K562 (cell line): ENCODE measurements at regions not wholly inside any gene's neighbourhood (a gene's known extent, or its start where the extent isn't known, plus 50 kb on each side); places are given as distances from the start of the nearest gene placed in this dataset.

Experiments
- ATAC-seq: fragments of 200-7000 bp; cut with Tn5 transposase; 3 replicates; pipeline ENCODE4 v1.9.1; 2020; ENCODE audit warnings: moderate library complexity
- BruUV-seq: library from RNA; stranded (reverse); fragments of 400-500 nt; replicated peaks from 2 replicates; lab custom pipeline; 2021; lab: Mats Ljungman, UMichigan
- CTCF ChIA-PET: fragments of 300-600 bp; formaldehyde crosslinking; extraction: SDS; loops from one replicate; lab custom pipeline; 2021; ENCODE audit warnings: low intra/inter-chr PET ratio; lab: Yijun Ruan, JAX
- POLR2A ChIA-PET: fragments of 300-600, 350-650 bp; sonication (Branson Sonifier 250); formaldehyde crosslinking; extraction: SDS; loops from one replicate; lab custom pipeline; 2021; ENCODE audit warnings: antibody characterized with exemption, inconsistent platforms; lab: Yijun Ruan, JAX
- DNase-seq, 4 experiments: peaks; one replicate each; pipeline versions ENCODE4 v3.0.0 to v3.0.0-alpha.2; 2011 to 2018; ENCODE audit warnings: low spot score in 3 of 4, mixed read lengths in 3 of 4; ENCODE audit errors: extremely low read depth in 1 of 4
- FAIRE-seq: peaks from 2 replicates; lab custom pipeline; 2011; peaks lifted over from hg19 to GRCh38; lab: Jason Lieb, UNC
- H2AFZ ChIP-seq: 2 replicates; pipeline ENCODE4 v1.6.0; 2011; ENCODE audit warnings: low read depth, low read length, control low read depth, inconsistent platforms
- H3K27ac ChIP-seq: fragments of 200-600 bp; 3 replicates; pipeline ENCODE4 v1.8.0; 2011; ENCODE audit warnings: low read depth, mild to moderate bottlenecking, control low read depth, inconsistent platforms, low read length, moderate library complexity, mixed read lengths; ENCODE audit errors: extremely low read depth
- H3K27me3 ChIP-seq, 2 experiments: fragments of 300-600 bp in 1 of 2; 2 replicates in 1 of 2; 3 replicates in 1 of 2; pipeline versions ENCODE4 v1.6.0 to v1.8.0; 2011; ENCODE audit warnings: inconsistent platforms in 2 of 2, low read length in 2 of 2, mild to moderate bottlenecking in 1 of 2, mixed read lengths in 1 of 2, moderate library complexity in 1 of 2; ENCODE audit not compliant: control insufficient read depth in 2 of 2, insufficient read depth in 2 of 2
- H3K36me3 ChIP-seq: fragments of 300-600 bp; 3 replicates; pipeline ENCODE4 v1.8.0; 2011; ENCODE audit warnings: mild to moderate bottlenecking, low read length, inconsistent platforms; ENCODE audit not compliant: control insufficient read depth, insufficient read depth
- H3K4me1 ChIP-seq, 2 experiments: fragments of 200-600 bp in 1 of 2; replicated peaks in 1 of 2; 2 replicates in 1 of 2; 3 replicates in 1 of 2; pipeline versions ENCODE4 v1.5.1 to v1.8.0; 2011; ENCODE audit warnings: inconsistent platforms in 2 of 2, low read length in 2 of 2, mild to moderate bottlenecking in 1 of 2, mixed read lengths in 1 of 2, moderate library complexity in 1 of 2; ENCODE audit not compliant: control insufficient read depth in 2 of 2, insufficient read depth in 2 of 2
- H3K4me2 ChIP-seq: 2 replicates; pipeline ENCODE4 v1.6.1; 2011; ENCODE audit warnings: low read length, control low read depth, inconsistent platforms, mixed read lengths; ENCODE audit not compliant: insufficient read depth
- H3K4me3 ChIP-seq: fragments of 200-600 bp; sonication (generic), shearing (Covaris generic); 2 replicates; pipeline ENCODE4 v1.5.1; 2016; ENCODE audit warnings: control low read depth, inconsistent platforms
- H3K79me2 ChIP-seq: fragments of 200-600 bp; 3 replicates; pipeline ENCODE4 v1.8.0; 2011; ENCODE audit warnings: low read length, inconsistent platforms; ENCODE audit not compliant: control insufficient read depth, insufficient read depth
- H3K9ac ChIP-seq, 2 experiments: 2 replicates each; pipeline versions ENCODE4 v1.6.0 to v1.6.1; 2011; ENCODE audit warnings: low read depth in 2 of 2, low read length in 2 of 2, control low read depth in 1 of 2, inconsistent platforms in 1 of 2, mild to moderate bottlenecking in 1 of 2, mixed read lengths in 1 of 2; ENCODE audit not compliant: insufficient read depth in 1 of 2
- H3K9me1 ChIP-seq: one replicate; pipeline ENCODE4 v1.6.0; 2011; ENCODE audit warnings: inconsistent platforms, mild to moderate bottlenecking, low read length, moderate library complexity; ENCODE audit not compliant: control insufficient read depth, insufficient read depth
- H3K9me3 ChIP-seq: replicated peaks from 2 replicates; pipeline ENCODE4 v1.5.1; 2011; ENCODE audit warnings: low read depth, low read length, inconsistent platforms; ENCODE audit not compliant: control insufficient read depth, insufficient read depth
- H4K20me1 ChIP-seq: replicated peaks from 2 replicates; pipeline ENCODE4 v1.6.1; 2011; ENCODE audit warnings: low read length, inconsistent platforms, mixed read lengths; ENCODE audit not compliant: control insufficient read depth, insufficient read depth
- DPF2 ChIP-seq: fragments of 450-650 bp; IDR thresholded peaks from 2 replicates; pipeline ENCODE4 v1.6.1; 2016
- JUN ChIP-seq, 2 experiments: sonication (generic) in 1 of 2; formaldehyde crosslinking in 1 of 2; IDR thresholded peaks; 2 replicates each; pipeline versions ENCODE4 v1.6.1 to v1.8.0; 2012 to 2022; ENCODE audit warnings: borderline replicate concordance in 2 of 2, mild to moderate bottlenecking in 2 of 2, improper control_type of control experiment in 1 of 2, low read depth in 1 of 2, low read length in 1 of 2, missing genetic modification reagents in 1 of 2
- MAFF ChIP-seq: IDR thresholded peaks from 2 replicates; pipeline ENCODE4 v1.6.1; 2012; ENCODE audit warnings: low read length, improper control_type of control experiment
- NFIX ChIP-seq: fragments of 250-450 bp; sonication (Bioruptor Pico); IDR thresholded peaks from 2 replicates; pipeline ENCODE4 v1.4.0; 2020; ENCODE audit warnings: low read depth, mild to moderate bottlenecking, moderate library complexity
- POLR2G ChIP-seq: fragments of 200-400 bp; formaldehyde crosslinking; IDR thresholded peaks from 2 replicates; pipeline ENCODE4 v1.6.1; 2017; ENCODE audit warnings: low read depth, mild to moderate bottlenecking, antibody characterized with exemption, low read length, moderate library complexity
- ZEB2 ChIP-seq: fragments of 450-650 bp; IDR thresholded peaks from 2 replicates; pipeline ENCODE4 v1.6.1; 2016
- ZKSCAN8 ChIP-seq: fragments of 200-800 bp; sonication (Bioruptor generic); IDR thresholded peaks from 2 replicates; pipeline ENCODE4 v1.6.1; 2016; ENCODE audit warnings: missing genetic modification characterization, missing compliant biosample characterization
- ZNF134 ChIP-seq: fragments of 250-450 bp; sonication (Bioruptor Pico); conservative IDR thresholded peaks from 2 replicates; pipeline ENCODE4 v1.4.0; 2020
- ZNF174 ChIP-seq: fragments of 250-450 bp; sonication (Bioruptor Pico); IDR thresholded peaks from 2 replicates; pipeline ENCODE4 v1.4.0; 2020; ENCODE audit warnings: mild to moderate bottlenecking
- ZNF354B ChIP-seq: fragments of 250-450 bp; sonication (Bioruptor Pico); IDR thresholded peaks from 2 replicates; pipeline ENCODE4 v1.4.0; 2020
- ZNF644 ChIP-seq: fragments of 200-800 bp; sonication (Bioruptor generic); IDR thresholded peaks from 2 replicates; pipeline ENCODE4 v1.6.1; 2016; ENCODE audit warnings: low read depth, missing genetic modification characterization, missing compliant biosample characterization
- WGBS: fragments of 100-300 bp; shearing (Covaris generic); methylation state at CpG from one replicate; pipeline ENCODE4 v1.1.6; 2016; ENCODE audit warnings: low coverage, mixed read lengths; ENCODE audit not compliant: insufficient coverage; ENCODE audit errors: missing lambda C conversion rate; 5-methylcytosine and 5-hydroxymethylcytosine counted together
- in situ Hi-C: fragments of 300-500 bp; cut with MboI; formaldehyde crosslinking; loops from 4 replicates; pipeline ENCODE4 v1.15.0; 2018; ENCODE audit warnings: inconsistent platforms, mixed read lengths
- intact Hi-C: fragments of 100-400 bp; cut with micrococcal nuclease; formaldehyde crosslinking; loops from 2 replicates; pipeline ENCODE4 v1.14.2; 2022
- TF ChIP-seq, protein P1 (sequence below): sonication (generic); formaldehyde crosslinking; IDR thresholded peaks from 2 replicates; pipeline ENCODE4 v1.8.0; 2022; ENCODE audit warnings: missing genetic modification reagents, mild to moderate bottlenecking, borderline replicate concordance

DNA sequence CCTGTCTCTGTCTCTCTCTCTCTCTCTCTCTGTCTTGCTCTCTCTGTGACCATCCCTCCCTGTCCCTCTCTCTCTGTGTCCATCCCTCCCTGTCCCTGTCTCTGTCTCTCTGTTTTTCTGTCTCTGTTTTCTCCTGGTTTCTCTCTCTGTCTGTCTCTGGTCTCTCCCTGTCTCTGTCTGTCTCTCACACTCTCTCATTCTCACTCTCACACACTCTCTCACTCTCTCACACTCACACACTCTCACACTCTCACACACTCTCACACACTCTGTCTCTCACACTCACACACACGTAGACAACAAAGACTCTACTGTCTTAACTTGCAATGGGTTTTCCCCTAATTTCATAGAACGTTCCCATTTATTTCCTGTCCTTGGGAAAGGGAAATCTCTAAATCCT is 299.5 kb downstream of the FOXL1 start:
- Histone ChIP-seq H3K4me2 (no peak overlapping the region), H3K27ac (no peak overlapping the region), H3K9me3 (no peaks in the 10 kb centered on the region), H3K79me2 (no peaks in the 10 kb centered on the region), H3K9me1 (peaks cover 3% of the 10 kb centered on the region), H3K36me3 (no peaks in the 10 kb centered on the region), H3K4me3 (no peak overlapping the region), H3K9ac (no peak overlapping the region), H4K20me1 (peaks cover 12% of the 10 kb centered on the region; the same call in 1 of the 2 replicates), H2AFZ (no peak overlapping the region), H3K4me1 (peaks cover 0 to 4% of the 10 kb centered on the region in 2 experiments; a peak in 1 of 5 replicates), H3K27me3 (peaks cover 38 to 61% of the 10 kb centered on the region in 2 experiments)
- POLR2A ChIA-PET, result no interaction called here
- DNase-seq, result no peak
- CTCF ChIA-PET, result no interaction called here
- no peak for ATAC-seq
- intact Hi-C loops (no loop called here), in situ Hi-C loops (no loop called here)
- 0% methylated on average over 2 of the region's 2 CpGs for WGBS
- no peak for FAIRE-seq
- TF ChIP-seq ZNF644 (tag) (no peak), ZNF134 (CRISPR knock-in tag) (no peak), ZKSCAN8 (CRISPR knock-in tag) (no peak), NFIX (CRISPR knock-in tag) (no peak), ZNF354B (CRISPR knock-in tag) (no peak), DPF2 (no peak), POLR2G (no peak), ZNF174 (CRISPR knock-in tag) (no peak), MAFF (no peak), ZEB2 (no peak), JUN (IDR thresholded peaks at IDR 0.05; ENCODE audit: borderline replicate concordance, low read depth, low read length) (no peak), JUN (CRISPR knock-in tag; IDR thresholded peaks at IDR 0.05; ENCODE audit: borderline replicate concordance) (no peak)
- TF ChIP-seq, protein P1, sequence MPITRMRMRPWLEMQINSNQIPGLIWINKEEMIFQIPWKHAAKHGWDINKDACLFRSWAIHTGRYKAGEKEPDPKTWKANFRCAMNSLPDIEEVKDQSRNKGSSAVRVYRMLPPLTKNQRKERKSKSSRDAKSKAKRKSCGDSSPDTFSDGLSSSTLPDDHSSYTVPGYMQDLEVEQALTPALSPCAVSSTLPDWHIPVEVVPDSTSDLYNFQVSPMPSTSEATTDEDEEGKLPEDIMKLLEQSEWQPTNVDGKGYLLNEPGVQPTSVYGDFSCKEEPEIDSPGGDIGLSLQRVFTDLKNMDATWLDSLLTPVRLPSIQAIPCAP (CRISPR knock-in tag), result no peak
- no TSS peak for BruUV-seq
